GM12865 (cell line): ENCODE measurements at regions not wholly inside any gene's neighbourhood (a gene's known extent, or its start where the extent isn't known, plus 50 kb on each side); places are given as distances from the start of the nearest gene placed in this dataset.
A peak's percentile ranks its signal among the peaks of the same experiment; 100 is the strongest.

Source experiments
- DNase-seq: peaks from one replicate; pipeline ENCODE4 v3.0.0; 2010; ENCODE audit warnings: low read depth
- H3K4me3 ChIP-seq: 2 replicates; pipeline ENCODE4 v1.5.1; 2011; ENCODE audit warnings: mild to moderate bottlenecking, low read depth, low read length, control low read depth
- TF ChIP-seq, protein P1 (sequence below): IDR thresholded peaks from 2 replicates; pipeline ENCODE4 v1.5.1; 2011; ENCODE audit warnings: low read length, control low read depth, low read depth, inconsistent platforms; ENCODE audit not compliant: insufficient read depth; ENCODE audit errors: missing control alignments

DNA sequence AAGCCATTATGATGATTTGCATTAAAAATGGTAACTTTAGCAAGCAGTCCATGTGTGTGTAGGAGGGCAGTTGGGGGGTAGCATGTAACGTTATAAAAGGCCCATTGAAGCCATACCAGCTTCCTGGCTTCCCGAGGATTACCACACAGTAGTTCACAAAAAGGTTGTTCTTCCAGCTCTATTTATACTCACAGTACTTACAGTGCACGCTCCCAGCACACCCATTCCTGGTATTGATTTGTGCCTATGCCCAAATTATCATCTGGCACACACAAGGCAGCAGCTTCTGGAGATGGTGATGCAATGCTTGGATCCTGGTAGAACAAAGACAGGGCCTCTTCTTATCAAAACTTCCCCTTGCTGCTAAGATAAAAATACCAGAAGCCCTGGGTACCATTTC lies 436.8 kb downstream of the HAO1 start:
- no peak for DNase-seq
- TF ChIP-seq, protein P1, sequence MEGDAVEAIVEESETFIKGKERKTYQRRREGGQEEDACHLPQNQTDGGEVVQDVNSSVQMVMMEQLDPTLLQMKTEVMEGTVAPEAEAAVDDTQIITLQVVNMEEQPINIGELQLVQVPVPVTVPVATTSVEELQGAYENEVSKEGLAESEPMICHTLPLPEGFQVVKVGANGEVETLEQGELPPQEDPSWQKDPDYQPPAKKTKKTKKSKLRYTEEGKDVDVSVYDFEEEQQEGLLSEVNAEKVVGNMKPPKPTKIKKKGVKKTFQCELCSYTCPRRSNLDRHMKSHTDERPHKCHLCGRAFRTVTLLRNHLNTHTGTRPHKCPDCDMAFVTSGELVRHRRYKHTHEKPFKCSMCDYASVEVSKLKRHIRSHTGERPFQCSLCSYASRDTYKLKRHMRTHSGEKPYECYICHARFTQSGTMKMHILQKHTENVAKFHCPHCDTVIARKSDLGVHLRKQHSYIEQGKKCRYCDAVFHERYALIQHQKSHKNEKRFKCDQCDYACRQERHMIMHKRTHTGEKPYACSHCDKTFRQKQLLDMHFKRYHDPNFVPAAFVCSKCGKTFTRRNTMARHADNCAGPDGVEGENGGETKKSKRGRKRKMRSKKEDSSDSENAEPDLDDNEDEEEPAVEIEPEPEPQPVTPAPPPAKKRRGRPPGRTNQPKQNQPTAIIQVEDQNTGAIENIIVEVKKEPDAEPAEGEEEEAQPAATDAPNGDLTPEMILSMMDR: no peak
- no peak overlapping the region for H3K4me3 ChIP-seq

DNA sequence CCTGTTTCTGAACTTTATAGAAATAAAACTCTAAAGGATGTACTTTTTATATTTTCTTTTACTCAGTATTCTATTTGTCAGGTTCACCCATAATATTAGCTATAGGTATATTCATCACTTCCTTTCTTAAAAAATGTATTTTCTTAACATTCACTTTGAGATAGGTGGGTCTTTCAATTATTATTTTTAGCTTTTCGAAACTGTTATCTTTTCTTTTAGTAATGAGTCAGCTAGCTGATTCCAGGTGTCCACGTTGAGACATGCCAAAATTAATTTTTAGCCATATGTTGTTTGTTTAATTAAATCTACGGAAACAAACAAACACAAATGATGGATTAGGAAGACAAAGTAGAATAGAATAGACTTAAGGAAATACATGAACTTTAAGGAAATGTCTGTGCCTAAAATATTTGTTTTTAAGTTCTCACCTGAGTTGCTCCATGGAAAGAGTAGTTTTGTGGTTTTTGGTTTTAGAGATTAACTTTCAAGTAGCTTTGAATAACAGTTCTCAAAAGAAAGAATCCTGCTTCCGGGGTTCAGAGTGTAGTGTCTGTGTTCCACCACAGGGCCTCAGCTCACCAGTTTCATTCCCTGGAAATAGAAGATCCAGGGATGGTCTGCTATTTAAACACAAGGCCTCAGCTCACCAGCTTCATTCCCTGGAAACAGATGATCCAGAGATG lies 435.0 kb downstream of the HAO1 start:
- TF ChIP-seq, protein P1: no peak
- DNase-seq: peak; percentile 25

DNA sequence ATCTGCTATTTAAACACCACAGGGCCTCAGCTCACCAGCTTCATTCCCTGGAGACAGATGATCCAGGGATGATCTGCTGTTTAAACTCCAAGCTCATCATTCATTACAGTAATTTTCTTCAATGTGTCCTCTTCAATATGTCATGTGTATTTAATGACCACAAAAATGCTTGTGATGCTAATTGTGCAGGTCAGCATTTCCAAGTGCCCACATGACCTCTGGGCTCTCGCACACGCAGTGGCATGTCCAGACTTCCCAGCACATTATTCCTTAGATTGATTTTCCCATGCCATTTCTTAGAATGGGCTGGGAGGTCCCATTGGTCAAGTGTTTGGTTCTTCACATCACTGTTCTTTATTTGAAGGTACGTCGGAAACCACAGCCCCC lies 434.4 kb downstream of the HAO1 start:
- H3K4me3 ChIP-seq: no peak overlapping the region
- TF ChIP-seq, protein P1: no peak
- DNase-seq: no peak

More for the DNA sequence above, 435.0 kb downstream of the HAO1 start:
- no peak overlapping the region for H3K4me3 ChIP-seq

DNA sequence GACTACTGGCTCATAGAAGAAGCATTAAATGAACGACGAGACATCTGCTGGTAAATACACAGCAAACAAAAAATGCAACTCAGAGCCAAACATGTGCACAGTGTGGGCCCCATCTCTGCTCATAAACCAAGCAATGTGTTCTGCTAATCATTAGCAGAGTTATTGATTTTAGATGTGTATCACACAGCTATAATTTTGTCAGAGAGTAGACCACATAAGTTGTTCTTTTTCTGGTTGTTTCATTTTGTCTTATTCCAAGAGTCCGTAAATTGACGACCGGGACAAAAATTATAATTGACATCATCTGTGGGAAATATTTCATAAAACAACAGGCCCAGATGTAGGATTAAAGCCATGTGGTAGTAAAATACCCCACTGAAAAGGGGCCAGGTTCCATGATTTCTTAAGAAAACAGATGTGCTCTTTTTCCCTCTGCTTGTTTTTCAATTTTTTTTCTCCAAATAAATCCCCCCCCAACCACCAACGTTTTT lies 423.6 kb downstream of the HAO1 start:
- no peak for DNase-seq
- TF ChIP-seq, protein P1: no peak
- H3K4me3 ChIP-seq: no peak overlapping the region

DNA sequence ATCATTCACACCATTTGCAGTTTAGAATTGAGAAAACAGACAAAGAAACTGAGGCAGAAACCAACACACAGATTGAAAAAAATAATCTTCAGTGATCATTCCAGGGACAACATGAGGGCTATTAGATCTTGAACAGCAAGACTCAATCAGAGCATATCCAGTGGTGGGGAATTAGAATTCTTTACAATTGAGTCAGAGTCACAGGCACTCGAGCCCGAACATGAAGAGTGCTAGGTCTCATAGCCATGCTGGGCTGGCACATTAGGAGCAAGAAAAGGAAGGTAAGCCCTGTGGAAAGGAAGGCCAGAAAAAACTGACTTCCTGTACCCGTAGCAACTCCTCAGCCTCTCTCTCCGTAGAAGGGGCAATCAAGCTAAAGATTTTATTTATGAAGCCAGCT lies 419.9 kb downstream of the HAO1 start:
- no peak for DNase-seq
- TF ChIP-seq, protein P1: no peak
- no peak overlapping the region for H3K4me3 ChIP-seq

DNA sequence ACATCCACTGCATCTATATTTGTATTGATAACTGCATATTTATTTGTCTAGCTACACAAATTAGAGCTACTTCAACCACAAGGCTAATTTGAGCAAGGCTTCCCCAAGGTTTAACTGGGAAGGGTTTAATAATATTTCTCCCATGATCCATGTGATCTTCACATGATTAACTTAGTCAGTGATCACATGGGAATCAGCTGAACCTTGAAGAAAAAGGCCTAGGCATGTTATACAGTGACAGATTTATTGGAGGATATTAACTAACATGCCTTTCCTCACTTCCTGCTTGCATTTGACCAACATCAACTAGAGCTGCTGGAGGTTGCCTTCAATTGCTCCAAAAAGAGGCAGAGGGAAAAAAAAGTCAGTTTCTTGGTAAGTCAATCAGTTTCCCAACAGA lies 417.0 kb downstream of the HAO1 start:
- TF ChIP-seq, protein P1: no peak
- no peak overlapping the region for H3K4me3 ChIP-seq
- no peak for DNase-seq

DNA sequence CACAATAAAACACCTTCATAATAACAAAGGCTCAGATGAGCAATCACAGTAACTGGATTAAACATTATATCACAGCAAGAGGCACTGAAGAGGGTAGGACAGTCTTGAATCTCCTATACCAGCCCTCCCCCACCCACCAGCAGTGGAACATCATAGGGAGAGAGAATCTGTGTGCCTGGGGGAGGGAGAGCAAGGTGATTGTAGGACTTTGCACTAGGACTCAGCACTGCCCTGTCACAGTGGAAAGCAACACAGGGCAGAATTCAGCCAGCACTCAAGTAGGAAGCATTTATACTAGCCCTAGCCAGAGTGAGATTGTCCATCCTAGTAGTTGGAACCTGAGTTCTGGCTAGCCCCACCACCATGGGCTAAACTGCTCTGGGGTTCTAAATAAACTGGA lies 400.2 kb downstream of the HAO1 start:
- DNase-seq: no peak
- TF ChIP-seq, protein P1: no peak
- H3K4me3 ChIP-seq: no peak overlapping the region
